GM19397 (cell line): ENCODE measurements at regions not wholly inside any gene's neighbourhood (a gene's known extent, or its start where the extent isn't known, plus 50 kb on each side); places are given as distances from the start of the nearest gene placed in this dataset.

Source experiments
- ATAC-seq: cut with Tn5 transposase; IDR thresholded peaks from one replicate; pipeline ENCODE4 v1.9.1; 2021; ENCODE audit warnings: mild to moderate bottlenecking, moderate library complexity; ENCODE audit not compliant: unreplicated experiment

DNA sequence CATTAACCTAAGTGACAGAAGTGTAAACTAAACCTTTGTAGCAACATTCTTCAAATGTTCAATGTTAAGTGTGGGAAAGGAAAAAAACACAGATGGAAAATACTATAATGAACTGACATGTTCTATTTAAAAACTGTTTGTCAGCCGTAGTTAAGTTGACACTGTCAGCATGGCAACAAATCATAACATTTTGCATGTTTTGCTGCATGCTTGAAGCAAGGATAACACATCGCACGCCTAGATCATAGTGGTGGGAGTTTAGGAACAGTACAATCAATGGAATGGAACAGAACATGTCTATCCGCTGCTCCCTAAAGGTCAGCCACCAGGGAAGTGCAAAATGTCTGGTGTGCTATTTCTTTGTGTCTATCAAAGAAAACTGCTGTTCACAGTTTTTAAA is 62.5 kb upstream of the ESRRG start:
- ATAC-seq, result no peak

DNA sequence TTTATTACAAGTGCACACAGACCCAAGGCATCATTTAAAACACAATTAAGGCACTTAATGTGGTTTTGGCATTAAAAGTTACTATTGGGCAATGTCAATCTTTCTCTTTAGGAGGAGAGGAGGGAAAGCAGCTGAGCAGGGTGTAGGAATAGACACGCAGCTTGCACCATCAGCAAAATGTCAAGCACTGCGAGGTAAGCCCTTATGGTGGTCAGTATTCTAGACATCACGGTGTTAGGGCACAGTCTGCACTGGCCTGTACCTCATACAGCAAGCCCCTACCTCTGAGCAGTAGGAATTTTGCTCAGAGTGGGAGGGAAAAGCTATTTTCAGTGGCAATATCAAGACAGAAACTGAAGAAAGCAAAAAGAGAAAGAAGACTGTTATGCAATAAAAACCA is 62.0 kb upstream of the ESRRG start:
- ATAC-seq, result no peak

DNA sequence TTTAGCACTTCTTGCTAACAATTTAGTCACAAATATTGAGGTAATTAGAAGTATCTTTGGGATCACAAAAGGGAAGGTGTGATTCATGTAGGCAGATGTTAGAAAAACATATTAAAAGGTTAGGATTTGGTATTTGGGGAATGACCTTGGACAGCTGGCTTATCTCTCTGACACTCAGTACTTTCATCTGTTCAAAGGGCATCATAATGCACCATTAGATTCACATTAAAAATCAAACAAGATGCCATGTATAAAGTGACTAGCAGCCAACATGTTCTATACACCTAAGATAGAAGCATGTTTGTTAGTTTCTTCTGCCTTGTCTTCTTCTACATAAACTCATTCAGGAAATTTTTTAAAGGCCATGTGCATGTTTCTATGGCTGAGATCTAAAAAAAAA is 56.5 kb upstream of the ESRRG start:
- no peak for ATAC-seq

DNA sequence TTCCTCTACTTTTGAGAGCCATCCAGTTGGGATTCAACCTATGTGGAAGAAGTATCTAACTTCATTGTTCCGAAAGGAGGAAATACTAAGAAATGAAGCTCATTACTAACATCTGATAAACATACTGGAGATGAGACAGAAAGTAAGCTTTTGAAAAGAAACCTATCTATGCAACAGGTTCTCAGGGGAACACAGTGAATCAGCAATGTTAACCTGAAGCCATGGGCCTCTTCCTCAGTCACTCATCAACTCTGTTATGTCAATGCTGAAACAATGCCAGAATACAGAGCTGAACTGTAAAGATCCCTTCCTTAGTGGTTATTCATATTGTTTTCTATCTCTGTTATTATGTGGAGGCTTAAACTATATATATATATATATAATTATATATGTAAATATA is 55.5 kb upstream of the ESRRG start:
- no peak for ATAC-seq

DNA sequence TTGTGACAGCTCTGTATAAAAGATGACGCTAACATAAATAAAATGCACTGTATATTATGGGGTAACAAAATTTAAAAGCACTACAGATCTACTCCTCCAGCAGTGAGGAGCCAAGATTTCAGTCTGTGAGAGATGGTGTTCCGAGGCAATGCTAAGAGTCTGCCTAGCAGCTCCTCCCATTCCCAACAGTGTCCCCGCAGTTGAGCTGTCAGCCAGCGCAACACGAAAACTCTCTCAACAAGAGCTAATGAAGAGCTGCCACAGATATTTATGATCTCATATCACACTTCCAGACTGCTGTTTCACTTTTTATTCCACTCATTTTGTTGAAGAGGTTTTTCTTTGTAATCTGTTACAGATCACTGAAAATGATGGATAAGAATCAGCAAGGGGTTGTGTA is 53.9 kb upstream of the ESRRG start:
- no peak for ATAC-seq
